ENCODE measurements at regions not wholly inside any gene's neighbourhood (a gene's known extent, or its start where the extent isn't known, plus 50 kb on each side); places are given as distances from the start of the nearest gene placed in this dataset.
"Not testable (repeated sequence)": the region's sequence is repeated elsewhere in the genome, so short reads cannot be mapped to it uniquely, and the experiment has no call there.

DNA sequence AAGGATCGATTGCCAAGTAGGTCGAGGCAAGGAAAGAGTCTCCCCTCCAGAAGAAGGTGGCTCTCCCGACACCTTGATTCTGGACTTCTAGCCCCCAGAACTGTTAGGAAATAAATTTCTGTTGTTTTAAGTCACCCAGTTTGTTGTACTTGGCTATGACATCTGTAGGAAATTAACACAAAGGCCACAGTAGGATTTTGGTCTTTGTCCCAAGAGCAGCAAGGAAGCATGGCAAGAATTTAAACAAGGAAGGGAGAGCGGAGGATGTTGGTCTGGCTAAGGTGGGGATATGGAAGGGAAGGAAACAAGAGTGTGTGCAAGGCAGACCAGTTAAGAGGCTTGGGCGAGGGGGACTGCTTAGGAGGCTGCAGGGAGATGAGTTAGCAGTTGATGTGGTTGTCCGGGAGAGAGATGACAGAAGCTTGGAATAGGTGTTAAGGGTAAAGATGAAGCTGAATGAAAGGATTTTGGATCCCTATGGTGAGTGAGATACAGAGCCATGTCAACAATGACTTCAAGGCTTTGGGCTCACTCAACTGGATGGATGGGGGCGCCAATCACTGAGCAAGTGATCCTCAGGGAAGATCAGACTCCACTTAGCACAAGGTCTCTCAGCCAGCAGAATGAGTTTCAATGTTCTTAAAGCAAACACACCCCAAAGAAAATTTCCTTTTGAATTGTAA, 140.5 kb upstream of the ZNF217 start:
- in situ Hi-C loops (cut with MboI; ENCODE audit: low sequenced_read_pairs, unreplicated experiment), result loop anchor here (10.0 kb wide), 1 partner anchor 191 kb away; no protein-coding TSS in a partner anchor
- TF ChIP-seq, protein P1, sequence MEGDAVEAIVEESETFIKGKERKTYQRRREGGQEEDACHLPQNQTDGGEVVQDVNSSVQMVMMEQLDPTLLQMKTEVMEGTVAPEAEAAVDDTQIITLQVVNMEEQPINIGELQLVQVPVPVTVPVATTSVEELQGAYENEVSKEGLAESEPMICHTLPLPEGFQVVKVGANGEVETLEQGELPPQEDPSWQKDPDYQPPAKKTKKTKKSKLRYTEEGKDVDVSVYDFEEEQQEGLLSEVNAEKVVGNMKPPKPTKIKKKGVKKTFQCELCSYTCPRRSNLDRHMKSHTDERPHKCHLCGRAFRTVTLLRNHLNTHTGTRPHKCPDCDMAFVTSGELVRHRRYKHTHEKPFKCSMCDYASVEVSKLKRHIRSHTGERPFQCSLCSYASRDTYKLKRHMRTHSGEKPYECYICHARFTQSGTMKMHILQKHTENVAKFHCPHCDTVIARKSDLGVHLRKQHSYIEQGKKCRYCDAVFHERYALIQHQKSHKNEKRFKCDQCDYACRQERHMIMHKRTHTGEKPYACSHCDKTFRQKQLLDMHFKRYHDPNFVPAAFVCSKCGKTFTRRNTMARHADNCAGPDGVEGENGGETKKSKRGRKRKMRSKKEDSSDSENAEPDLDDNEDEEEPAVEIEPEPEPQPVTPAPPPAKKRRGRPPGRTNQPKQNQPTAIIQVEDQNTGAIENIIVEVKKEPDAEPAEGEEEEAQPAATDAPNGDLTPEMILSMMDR (IDR thresholded peaks at IDR 0.05; ENCODE audit: borderline replicate concordance, control extremely low read depth, extremely low read depth, insufficient read depth, missing control alignments), result no peak
- no peak for DNase-seq (ENCODE audit: low spot score)

DNA sequence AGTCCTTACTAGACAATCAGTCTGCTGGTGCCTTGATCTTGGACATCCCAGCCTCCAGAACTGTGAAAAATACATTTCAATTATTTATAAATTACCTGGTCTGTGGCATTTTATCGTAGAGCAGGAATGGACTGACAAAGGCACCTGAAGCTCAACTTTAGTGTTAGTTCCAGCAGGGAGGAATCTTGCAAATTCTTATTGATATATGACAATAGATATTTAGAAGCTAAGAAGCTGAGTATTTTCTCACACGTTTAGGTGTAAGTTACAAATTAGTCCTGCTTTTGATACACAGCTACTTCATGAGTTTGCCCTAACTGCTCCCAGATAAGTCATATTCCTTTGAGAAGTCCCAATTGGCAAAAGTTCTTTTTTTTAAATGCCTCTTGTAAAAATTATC, 138.0 kb upstream of the ZNF217 start:
- TF ChIP-seq, protein P1 (IDR thresholded peaks at IDR 0.05; ENCODE audit: borderline replicate concordance, control extremely low read depth, extremely low read depth, insufficient read depth, missing control alignments), result no peak
- in situ Hi-C loops (cut with MboI; ENCODE audit: low sequenced_read_pairs, unreplicated experiment), result loop anchor here (10.0 kb wide), 1 partner anchor 193 kb away; no protein-coding TSS in a partner anchor
- no peak for DNase-seq (ENCODE audit: low spot score)

DNA sequence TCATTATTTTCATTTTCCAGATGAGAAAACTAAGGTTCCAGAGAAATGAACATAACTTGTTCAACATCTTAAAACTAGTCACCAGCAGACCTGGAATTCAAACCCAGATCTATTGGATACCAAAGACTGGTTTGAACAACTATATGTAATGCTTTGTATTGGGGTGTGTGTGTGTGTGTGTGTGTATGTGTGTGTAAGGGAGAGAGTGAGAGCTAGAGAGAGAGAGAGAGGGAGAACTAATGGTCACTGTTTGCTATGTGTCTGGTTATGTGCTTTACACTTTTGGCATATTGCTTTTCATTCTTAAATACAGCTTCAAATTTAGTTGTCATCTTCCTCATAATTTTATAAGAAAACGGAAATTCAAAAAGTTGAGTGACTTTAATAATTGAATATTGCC, 134.7 kb upstream of the ZNF217 start:
- TF ChIP-seq, protein P1 (IDR thresholded peaks at IDR 0.05; ENCODE audit: borderline replicate concordance, control extremely low read depth, extremely low read depth, insufficient read depth, missing control alignments), result no peak
- in situ Hi-C loops (cut with MboI; ENCODE audit: low sequenced_read_pairs, unreplicated experiment), result no loop called here
- DNase-seq (ENCODE audit: low spot score), result no peak

DNA sequence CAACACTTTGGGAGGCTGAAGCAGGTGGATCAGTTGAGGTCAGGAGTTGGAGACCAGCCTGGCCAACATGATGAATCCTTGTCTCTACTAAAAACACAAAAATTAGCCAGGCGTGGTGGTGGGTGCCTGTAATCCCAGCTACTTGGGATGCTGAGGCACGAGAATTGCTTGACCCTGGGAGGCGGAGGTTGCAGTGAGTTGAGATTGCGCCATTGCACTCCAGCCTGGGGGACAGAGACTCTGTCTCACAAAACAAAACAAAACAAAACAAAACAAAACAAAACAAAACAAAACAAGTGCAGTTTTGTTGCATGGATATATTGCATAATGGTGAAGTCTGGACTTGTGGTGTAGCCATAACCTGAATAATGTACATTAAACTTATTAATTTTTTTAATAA, 133.6 kb upstream of the ZNF217 start:
- DNase-seq (ENCODE audit: low spot score); in situ Hi-C loops (cut with MboI; ENCODE audit: low sequenced_read_pairs, unreplicated experiment): not testable (repeated sequence)

DNA sequence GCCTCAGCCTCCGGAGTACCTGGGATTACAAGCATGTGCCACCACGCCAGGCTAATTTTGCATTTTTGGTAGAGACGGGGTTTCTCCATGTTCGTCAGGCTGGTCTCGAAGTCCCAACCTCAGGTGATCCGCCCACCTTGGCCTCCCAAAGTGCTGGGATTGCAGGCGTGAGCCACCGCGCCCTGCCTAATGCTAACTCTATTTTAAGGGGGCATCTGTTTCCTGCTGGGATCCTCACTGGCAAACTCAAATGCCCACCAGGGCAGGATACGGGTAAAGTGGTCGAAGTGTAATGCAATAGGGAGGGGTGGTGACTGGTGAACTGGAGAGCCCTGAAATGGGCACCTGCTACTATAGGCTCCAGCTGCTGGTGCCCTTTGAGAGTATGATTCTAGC, 131.9 kb upstream of the ZNF217 start:
- TF ChIP-seq, protein P1 (IDR thresholded peaks at IDR 0.05; ENCODE audit: borderline replicate concordance, control extremely low read depth, extremely low read depth, insufficient read depth, missing control alignments), result no peak
- in situ Hi-C loops (cut with MboI; ENCODE audit: low sequenced_read_pairs, unreplicated experiment), result no loop called here
- no peak for DNase-seq (ENCODE audit: low spot score)

DNA sequence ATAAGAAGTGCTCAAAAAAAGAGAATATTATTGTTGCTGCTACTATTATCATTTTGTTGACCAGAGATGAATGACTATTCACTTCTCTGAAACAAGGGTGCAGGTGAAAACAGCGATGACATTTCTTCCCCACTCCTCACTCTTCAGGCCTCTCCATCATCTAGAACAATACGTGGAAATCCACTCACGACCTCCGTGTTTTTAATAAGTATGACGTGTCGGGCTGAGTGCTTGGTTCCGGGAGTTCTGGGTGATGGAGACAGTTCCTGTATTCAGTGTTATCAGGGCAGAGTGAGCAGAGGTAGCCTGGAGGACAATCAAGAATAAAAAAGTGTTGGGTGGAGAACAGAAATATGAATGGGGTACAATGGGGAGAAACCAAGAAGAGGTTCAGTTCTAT, 130.0 kb upstream of the ZNF217 start:
- no peak for DNase-seq (ENCODE audit: low spot score)
- in situ Hi-C loops (cut with MboI; ENCODE audit: low sequenced_read_pairs, unreplicated experiment), result no loop called here
- TF ChIP-seq, protein P1 (IDR thresholded peaks at IDR 0.05; ENCODE audit: borderline replicate concordance, control extremely low read depth, extremely low read depth, insufficient read depth, missing control alignments), result no peak

DNA sequence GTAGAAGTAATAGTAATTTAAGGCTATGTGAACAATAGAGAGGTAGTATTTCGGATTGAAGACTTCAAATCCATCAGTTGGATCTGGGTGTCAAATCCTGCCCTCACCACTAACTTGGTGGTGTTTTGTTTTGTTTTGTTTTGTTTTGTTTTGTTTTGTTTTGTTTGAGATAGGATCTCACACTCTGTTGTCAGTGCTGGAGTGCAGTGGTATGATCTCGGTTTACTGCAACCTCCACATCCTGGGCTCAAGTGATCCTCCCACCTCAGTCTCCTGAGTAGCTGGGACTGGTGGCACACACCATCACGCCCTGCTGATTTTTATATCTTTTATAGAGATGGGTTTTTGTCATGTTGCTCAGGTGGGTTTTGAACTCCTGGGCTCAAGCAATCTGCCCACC, 129.4 kb upstream of the ZNF217 start:
- in situ Hi-C loops (cut with MboI; ENCODE audit: low sequenced_read_pairs, unreplicated experiment), result no loop called here
- DNase-seq (ENCODE audit: low spot score), result no peak
- TF ChIP-seq, protein P1 (IDR thresholded peaks at IDR 0.05; ENCODE audit: borderline replicate concordance, control extremely low read depth, extremely low read depth, insufficient read depth, missing control alignments), result no peak
